ENCODE measurements at regions not wholly inside any gene's neighbourhood (a gene's known extent, or its start where the extent isn't known, plus 50 kb on each side); places are given as distances from the start of the nearest gene placed in this dataset.

DNA sequence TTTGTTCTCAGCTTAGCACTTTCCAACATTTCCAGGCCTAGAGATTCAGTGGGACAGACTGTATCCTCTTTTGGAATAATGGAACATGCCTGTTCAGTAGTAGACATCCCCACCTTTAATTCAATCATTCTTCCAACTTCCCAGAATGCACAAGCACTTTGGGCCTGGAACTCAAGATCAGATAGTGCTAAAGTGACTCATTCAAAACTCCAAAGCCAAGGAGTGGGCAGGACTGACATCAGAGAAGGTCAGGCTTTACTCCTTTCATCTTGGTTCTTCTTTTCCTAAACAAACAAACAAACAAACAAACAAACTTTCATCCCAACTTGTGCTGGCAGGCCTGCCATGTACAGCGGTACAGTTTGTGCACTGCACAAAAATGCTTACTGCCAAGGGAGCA lies 172.0 kb downstream of the AXIN2 start:
- TF ChIP-seq CTCF (IDR thresholded peaks at IDR 0.05) (no peak), POLR2A (IDR thresholded peaks at IDR 0.05) (no peak)
